ENCODE measurements at regions not wholly inside any gene's neighbourhood (a gene's known extent, or its start where the extent isn't known, plus 50 kb on each side); places are given as distances from the start of the nearest gene placed in this dataset.
"Not testable (repeated sequence)": the region's sequence is repeated elsewhere in the genome, so short reads cannot be mapped to it uniquely, and the experiment has no call there.

- no peak for DNase-seq
Measured at GRCh38 chr2:180829261-180829660, 151.1 kb upstream of the UBE2E3 start.

GRCh38 chr2:180828756-180829155, 151.6 kb upstream of the UBE2E3 start:
- no peak for DNase-seq

- no peak for DNase-seq
Measured at GRCh38 chr2:180823546-180824141, 156.8 kb upstream of the UBE2E3 start.

GRCh38 chr2:180819106-180819505, 161.3 kb upstream of the UBE2E3 start:
- no peak for DNase-seq

GRCh38 chr2:180818700-180819099, 161.7 kb upstream of the UBE2E3 start:
- not testable (repeated sequence) for DNase-seq

GRCh38 chr2:180799141-180799540, 181.3 kb upstream of the UBE2E3 start:
- no peak for DNase-seq

GRCh38 chr2:180790891-180791290, 189.5 kb upstream of the UBE2E3 start:
- DNase-seq: no peak

GRCh38 chr2:180787330-180787729, 193.1 kb upstream of the UBE2E3 start:
- DNase-seq: no peak

- DNase-seq: no peak
Measured at GRCh38 chr2:180781276-180781675, 199.1 kb upstream of the UBE2E3 start.

- DNase-seq: no peak
Measured at GRCh38 chr2:180778291-180778690, 202.1 kb upstream of the UBE2E3 start.

GRCh38 chr2:180776921-180777320, 203.5 kb upstream of the UBE2E3 start:
- no peak for DNase-seq

GRCh38 chr2:180775711-180776110, 204.7 kb upstream of the UBE2E3 start:
- no peak for DNase-seq

- not testable (repeated sequence) for DNase-seq
Measured at GRCh38 chr2:180765316-180765715, 215.1 kb upstream of the UBE2E3 start.

- DNase-seq: no peak
Measured at GRCh38 chr2:180763263-180763989, 217.0 kb upstream of the UBE2E3 start.

- no peak for DNase-seq
Measured at GRCh38 chr2:180761224-180761623, 219.2 kb upstream of the UBE2E3 start.

GRCh38 chr2:180759631-180760030, 220.8 kb upstream of the UBE2E3 start:
- DNase-seq: no peak

GRCh38 chr2:180753809-180754761, 226.3 kb upstream of the UBE2E3 start:
- no peak for DNase-seq

- no peak for DNase-seq
Measured at GRCh38 chr2:180751306-180751920, 229.0 kb upstream of the UBE2E3 start.

GRCh38 chr2:180747728-180748127, 232.7 kb upstream of the UBE2E3 start:
- no peak for DNase-seq

GRCh38 chr2:180743401-180743800, 237.0 kb upstream of the UBE2E3 start:
- DNase-seq: no peak

GRCh38 chr2:180742801-180743200, 237.6 kb upstream of the UBE2E3 start:
- no peak for DNase-seq

- DNase-seq: no peak
Measured at GRCh38 chr2:180739070-180739469, 241.3 kb upstream of the UBE2E3 start.

- DNase-seq: no peak
Measured at GRCh38 chr2:180735799-180736198, 244.6 kb upstream of the UBE2E3 start.

Data from activated CD8-positive, alpha-beta memory T cell treated with anti-CD3 and anti-CD28 coated beads, Interleukin-2, amount 50 U/mL, for 48 hours (primary cell).